H1 (cell line): ENCODE measurements at regions not wholly inside any gene's neighbourhood (a gene's known extent, or its start where the extent isn't known, plus 50 kb on each side); places are given as distances from the start of the nearest gene placed in this dataset.

Source experiments
- CTCF ChIA-PET: fragments of 300-600 bp; sonication (Branson Sonifier 250); formaldehyde crosslinking; loops from one replicate; lab custom pipeline; 2021; ENCODE audit not compliant: partially characterized antibody; lab: Charles Lee
- POLR2A ChIA-PET: fragments of 300-600 bp; sonication (Branson Sonifier 250); formaldehyde crosslinking; loops from one replicate; lab custom pipeline; 2021; ENCODE audit warnings: inconsistent platforms; ENCODE audit not compliant: partially characterized antibody; lab: Charles Lee
- DNase-seq, 2 experiments: peaks; one replicate each; pipeline versions ENCODE4 v3.0.0 to v3.0.0-alpha.2; 2010 to 2022; ENCODE audit warnings: low spot score in 2 of 2, low read depth in 1 of 2, mixed read lengths in 1 of 2
- FAIRE-seq: peaks from 2 replicates; lab custom pipeline; 2011; peaks lifted over from hg19 to GRCh38; lab: Jason Lieb, UNC
- H2AFZ ChIP-seq: 2 replicates; pipeline ENCODE4 v1.8.1; 2012; ENCODE audit warnings: low read length, inconsistent platforms
- H2AK5ac ChIP-seq: 2 replicates; pipeline ENCODE4 v1.6.1; 2013; ENCODE audit warnings: low read depth, low read length
- H2BK120ac ChIP-seq: replicated peaks from 2 replicates; pipeline ENCODE3; 2013; ENCODE audit warnings: low read depth, low read length, inconsistent platforms
- H2BK12ac ChIP-seq: 2 replicates; pipeline ENCODE4 v1.6.1; 2013; ENCODE audit warnings: low read depth, low read length
- H2BK15ac ChIP-seq: 2 replicates; pipeline ENCODE4 v1.6.1; 2013; ENCODE audit warnings: low read length
- H2BK20ac ChIP-seq: 2 replicates; pipeline ENCODE4 v1.6.1; 2013; ENCODE audit warnings: low read length
- H2BK5ac ChIP-seq: 2 replicates; pipeline ENCODE4 v1.6.1; 2013; ENCODE audit warnings: low read depth, low read length
- H3K14ac ChIP-seq: 2 replicates; pipeline ENCODE4 v1.6.1; 2013; ENCODE audit warnings: inconsistent platforms; ENCODE audit not compliant: insufficient read length
- H3K18ac ChIP-seq: 2 replicates; pipeline ENCODE4 v1.6.1; 2013; ENCODE audit warnings: low read length; ENCODE audit errors: extremely low read depth
- H3K23ac ChIP-seq: 2 replicates; pipeline ENCODE4 v1.6.1; 2013; ENCODE audit warnings: inconsistent platforms; ENCODE audit not compliant: insufficient read length
- H3K23me2 ChIP-seq: 2 replicates; pipeline ENCODE4 v1.6.1; 2013; ENCODE audit warnings: low read depth, low read length
- H3K27ac ChIP-seq: 2 replicates; pipeline ENCODE4 v1.6.1; 2011; ENCODE audit warnings: low read depth, low read length, inconsistent platforms
- H3K27me3 ChIP-seq, 4 experiments: replicated peaks in 1 of 4; 1 replicate in 1 of 4; 2 replicates in 3 of 4; pipeline versions ENCODE4 v1.6.1 to v1.8.1; 2011 to 2013; ENCODE audit warnings: low read length in 3 of 4, mild to moderate bottlenecking in 3 of 4, inconsistent platforms in 2 of 4, mixed read lengths in 2 of 4, moderate library complexity in 1 of 4; ENCODE audit not compliant: control insufficient read depth in 3 of 4, insufficient read depth in 3 of 4; ENCODE audit errors: extremely low read depth in 1 of 4
- H3K36me3 ChIP-seq, 4 experiments: 2 replicates each; pipeline versions ENCODE4 v1.6.1 to v1.8.1; 2011 to 2013; ENCODE audit warnings: mild to moderate bottlenecking in 4 of 4, low read length in 3 of 4, moderate library complexity in 2 of 4, control low read depth in 1 of 4, inconsistent platforms in 1 of 4; ENCODE audit not compliant: insufficient read depth in 4 of 4, control insufficient read depth in 2 of 4
- H3K4ac ChIP-seq: replicated peaks from 2 replicates; pipeline ENCODE3; 2013; ENCODE audit warnings: low read length, low read depth, mixed read lengths, inconsistent platforms; ENCODE audit not compliant: insufficient read length
- H3K4me1 ChIP-seq, 4 experiments: replicated peaks in 1 of 4; 1 replicate in 1 of 4; 2 replicates in 3 of 4; pipeline versions ENCODE4 v1.6.1 to v1.8.1; 2011 to 2013; ENCODE audit warnings: low read length in 3 of 4, inconsistent platforms in 2 of 4, mixed read lengths in 1 of 4; ENCODE audit not compliant: insufficient read depth in 4 of 4, control insufficient read depth in 3 of 4
- H3K4me2 ChIP-seq, 2 experiments: 2 replicates each; pipeline versions ENCODE4 v1.6.1 to v1.8.1; 2011 to 2013; ENCODE audit warnings: low read depth in 2 of 2, low read length in 2 of 2, control low read depth in 1 of 2, inconsistent platforms in 1 of 2, mild to moderate bottlenecking in 1 of 2; ENCODE audit not compliant: insufficient read depth in 1 of 2
- H3K4me3 ChIP-seq, 4 experiments: fragments of 200-600, 300-600 bp in 1 of 4; sonication (generic), shearing (Covaris generic), sonication (Bioruptor Twin) in 1 of 4; 2 replicates each; pipeline versions ENCODE4 v1.5.1 to v1.8.1; 2011 to 2016; ENCODE audit warnings: low read length in 4 of 4, low read depth in 3 of 4, control low read depth in 2 of 4, inconsistent platforms in 2 of 4, mild to moderate bottlenecking in 2 of 4, mixed read lengths in 1 of 4, moderate library complexity in 1 of 4; ENCODE audit not compliant: insufficient read depth in 2 of 4; ENCODE audit errors: extremely low read depth in 1 of 4
- H3K56ac ChIP-seq: replicated peaks from 2 replicates; pipeline ENCODE3; 2013; ENCODE audit warnings: low read depth, mild to moderate bottlenecking, mixed read lengths, low read length, inconsistent platforms; ENCODE audit not compliant: insufficient read length
- H3K79me1 ChIP-seq: 2 replicates; pipeline ENCODE4 v1.6.1; 2013; ENCODE audit warnings: low read depth, low read length, control low read depth
- H3K79me2 ChIP-seq, 2 experiments: 2 replicates each; pipeline versions ENCODE4 v1.6.1 to v1.8.1; 2012 to 2013; ENCODE audit warnings: low read length in 2 of 2, mild to moderate bottlenecking in 2 of 2, inconsistent platforms in 1 of 2; ENCODE audit not compliant: insufficient read depth in 2 of 2, control insufficient read depth in 1 of 2
- H3K9ac ChIP-seq, 4 experiments: replicated peaks in 1 of 4; 1 replicate in 1 of 4; 2 replicates in 3 of 4; pipeline versions ENCODE4 v1.6.1 to v1.8.1; 2011 to 2013; ENCODE audit warnings: low read depth in 3 of 4, low read length in 3 of 4, control low read depth in 2 of 4, mild to moderate bottlenecking in 2 of 4, moderate library complexity in 2 of 4, inconsistent platforms in 1 of 4; ENCODE audit errors: extremely low read depth in 1 of 4
- H3K9me3 ChIP-seq, 2 experiments: 2 replicates each; pipeline versions ENCODE4 v1.6.1 to v1.8.1; 2012 to 2013; ENCODE audit warnings: mild to moderate bottlenecking in 2 of 2, moderate library complexity in 2 of 2, control low read depth in 1 of 2, inconsistent platforms in 1 of 2, low read depth in 1 of 2, low read length in 1 of 2, mixed read lengths in 1 of 2; ENCODE audit not compliant: insufficient read depth in 2 of 2
- H4K20me1 ChIP-seq, 2 experiments: replicated peaks in 1 of 2; 2 replicates each; pipeline versions ENCODE3 to v1.8.1; 2011 to 2013; ENCODE audit warnings: inconsistent platforms in 2 of 2, low read length in 2 of 2, mild to moderate bottlenecking in 1 of 2; ENCODE audit not compliant: insufficient read depth in 2 of 2, control insufficient read depth in 1 of 2
- H4K5ac ChIP-seq: 2 replicates; pipeline ENCODE4 v1.6.1; 2013; ENCODE audit warnings: low read length, low read depth, mixed read lengths, inconsistent platforms; ENCODE audit not compliant: insufficient read length
- H4K8ac ChIP-seq: 2 replicates; pipeline ENCODE4 v1.8.0; 2013; ENCODE audit warnings: mild to moderate bottlenecking, moderate library complexity, low read length, inconsistent platforms; ENCODE audit not compliant: insufficient read depth; ENCODE audit errors: extremely low read depth
- H4K91ac ChIP-seq: replicated peaks from 2 replicates; pipeline ENCODE3; 2013; ENCODE audit warnings: low read length, mixed read lengths, inconsistent platforms; ENCODE audit not compliant: insufficient read length
- CHD2 ChIP-seq: IDR thresholded peaks from 2 replicates; pipeline ENCODE4 v1.6.1; 2012; ENCODE audit warnings: low read length, improper control_type of control experiment
- HDAC2 ChIP-seq, 2 experiments: fragments of 300-600 bp in 1 of 2; sonication (generic) in 1 of 2; IDR thresholded peaks; 2 replicates each; pipeline ENCODE4 v1.6.1; 2011 to 2012; ENCODE audit warnings: low read depth in 2 of 2, low read length in 2 of 2, mild to moderate bottlenecking in 2 of 2, moderate library complexity in 2 of 2, borderline replicate concordance in 1 of 2, inconsistent platforms in 1 of 2
- KDM5A ChIP-seq: fragments of 200-600 bp; IDR thresholded peaks from 2 replicates; pipeline ENCODE4 v1.7.1; 2012; ENCODE audit warnings: mild to moderate bottlenecking, low read length, inconsistent platforms, mixed read lengths
- MAFK ChIP-seq: IDR thresholded peaks from 2 replicates; pipeline ENCODE4 v1.6.1; 2012; ENCODE audit warnings: low read depth, mild to moderate bottlenecking, improper control_type of control experiment, low read length
- NRF1 ChIP-seq: IDR thresholded peaks from 2 replicates; pipeline ENCODE4 v1.6.1; 2011; ENCODE audit warnings: mild to moderate bottlenecking, low read depth, low read length, improper control_type of control experiment
- PHF8 ChIP-seq: fragments of 200-600 bp; sonication (generic); conservative IDR thresholded peaks from 2 replicates; pipeline ENCODE4 v1.7.1; 2012; ENCODE audit warnings: low read depth, mild to moderate bottlenecking, inconsistent platforms, low read length, moderate library complexity
- POLR2A ChIP-seq, 2 experiments: IDR thresholded peaks; 1 replicate in 1 of 2; 2 replicates in 1 of 2; pipeline ENCODE4 v1.6.1; 2011; ENCODE audit warnings: low read depth in 2 of 2, low read length in 2 of 2, mild to moderate bottlenecking in 2 of 2; ENCODE audit errors: control extremely low read depth in 1 of 2
- RBBP5 ChIP-seq: IDR thresholded peaks from 2 replicates; pipeline ENCODE4 v1.7.1; 2012; ENCODE audit warnings: low read depth, mild to moderate bottlenecking, inconsistent platforms, low read length, moderate library complexity, borderline replicate concordance
- RNF2 ChIP-seq: fragments of 200-900, 300-1000 bp; sonication (generic); IDR thresholded peaks from 2 replicates; pipeline ENCODE4 v1.7.1; 2016; ENCODE audit warnings: borderline replicate concordance, low read depth, mild to moderate bottlenecking, antibody characterized with exemption, low read length; ENCODE audit not compliant: poor library complexity, severe bottlenecking; ENCODE audit errors: missing control alignments
- RXRA ChIP-seq: IDR thresholded peaks from 2 replicates; pipeline ENCODE4 v1.6.1; 2011; ENCODE audit warnings: low read depth, mild to moderate bottlenecking, low read length, moderate library complexity; ENCODE audit not compliant: insufficient read depth
- SIN3A ChIP-seq, 2 experiments: IDR thresholded peaks in 1 of 2; conservative IDR thresholded peaks in 1 of 2; 2 replicates each; pipeline ENCODE4 v1.6.1; 2011 to 2012; ENCODE audit warnings: low read length in 2 of 2, improper control_type of control experiment in 1 of 2, low read depth in 1 of 2, mild to moderate bottlenecking in 1 of 2
- TAF7 ChIP-seq: optimal IDR thresholded peaks from 2 replicates; pipeline ENCODE3; 2011; ENCODE audit warnings: low read depth, mild to moderate bottlenecking, inconsistent platforms, low read length, moderate library complexity, borderline replicate concordance
- TBP ChIP-seq: IDR thresholded peaks from 2 replicates; pipeline ENCODE4 v1.6.1; 2011; ENCODE audit warnings: low read depth, low read length, improper control_type of control experiment
- TCF12 ChIP-seq: IDR thresholded peaks from 2 replicates; pipeline ENCODE4 v1.6.1; 2011; ENCODE audit warnings: low read depth, mild to moderate bottlenecking, low read length
- YY1 ChIP-seq: IDR thresholded peaks from 2 replicates; pipeline ENCODE4 v1.6.1; 2011; ENCODE audit warnings: low read depth, mild to moderate bottlenecking, low read length
- WGBS, 2 experiments: shearing (Covaris generic) in 1 of 2; methylation state at CpG; one replicate each; pipeline versions ENCODE4 v1.1.6 to v1.1.7; 2013 to 2015; ENCODE audit warnings: low lambda C conversion rate in 2 of 2, mixed read lengths in 2 of 2, inconsistent platforms in 1 of 2, low coverage in 1 of 2, missing lambda C conversion rate in 1 of 2; ENCODE audit not compliant: insufficient replicate concordance in 2 of 2, insufficient coverage in 1 of 2, insufficient read length in 1 of 2; ENCODE audit errors: extremely low coverage in 1 of 2, missing lambda C conversion rate in 1 of 2; 5-methylcytosine and 5-hydroxymethylcytosine counted together

GRCh38 chr6:23175391-23175790 is 606.0 kb downstream of the HDGFL1 start:
- peaks cover 0 to 5% (median under 1%) of the 10 kb centered on the region in 4 experiments; a peak in 1 of 7 replicates for H3K4me1 ChIP-seq
- H3K56ac ChIP-seq: no peak overlapping the region
- no peak overlapping the region for H2BK15ac ChIP-seq
- H2AK5ac ChIP-seq: no peak overlapping the region
- no peak overlapping the region for H3K23ac ChIP-seq
- DNase-seq (no peak), FAIRE-seq (no peak)
- H3K79me1 ChIP-seq: no peaks in the 10 kb centered on the region
- no peak overlapping the region for H3K4ac ChIP-seq
- H2BK5ac ChIP-seq: no peak overlapping the region
- no peaks in the 10 kb centered on the region for H4K20me1 ChIP-seq
- ChIA-PET CTCF (no interaction called here), POLR2A (no interaction called here)
- H3K27me3 ChIP-seq: no peaks in the 10 kb centered on the region
- no peak overlapping the region for H3K27ac ChIP-seq
- H4K8ac ChIP-seq: no peak overlapping the region
- H2BK20ac ChIP-seq: no peak overlapping the region
- no peak overlapping the region for H4K5ac ChIP-seq
- no peaks in the 10 kb centered on the region for H3K79me2 ChIP-seq
- H3K9me3 ChIP-seq: no peaks in the 10 kb centered on the region
- 81% methylated on average over 2 of the region's 2 CpGs; no CpG with 5 or more reads in 1 of the 2 experiments for WGBS, 2 experiments
- no peak overlapping the region for H3K9ac ChIP-seq
- no peak overlapping the region for H3K4me3 ChIP-seq
- H3K18ac ChIP-seq: no peak overlapping the region
- no peaks in the 10 kb centered on the region for H3K23me2 ChIP-seq
- no peak overlapping the region for H2BK12ac ChIP-seq
- H3K36me3 ChIP-seq: no peaks in the 10 kb centered on the region
- H2BK120ac ChIP-seq: no peak overlapping the region
- H3K4me2 ChIP-seq: no peak overlapping the region
- H3K14ac ChIP-seq: no peak overlapping the region
- H2AFZ ChIP-seq: no peak overlapping the region
- TF ChIP-seq CHD2 (no peak), POLR2A (IDR thresholded peaks at IDR 0.05; ENCODE audit: control extremely low read depth in 1 of 2, low read depth in 2 of 2, low read length in 2 of 2) (no peak), RXRA (no peak), NRF1 (no peak), TBP (no peak), HDAC2 (IDR thresholded peaks at IDR 0.05; ENCODE audit: borderline replicate concordance in 1 of 2, low read depth in 2 of 2, low read length in 2 of 2) (no peak), SIN3A (conservative IDR thresholded peaks at IDR 0.05 in 1 of 2, IDR thresholded peaks at IDR 0.05 in 1 of 2; ENCODE audit: low read depth in 1 of 2, low read length in 2 of 2) (no peak), TAF7 (no peak), RBBP5 (no peak), KDM5A (no peak), MAFK (no peak), PHF8 (no peak), RNF2 (no peak), YY1 (no peak), TCF12 (no peak)
- no peak overlapping the region for H4K91ac ChIP-seq
